ENCODE measurements at regions not wholly inside any gene's neighbourhood (a gene's known extent, or its start where the extent isn't known, plus 50 kb on each side); places are given as distances from the start of the nearest gene placed in this dataset.
A peak's percentile ranks its signal among the peaks of the same experiment; 100 is the strongest.
"Not testable (repeated sequence)": the region's sequence is repeated elsewhere in the genome, so short reads cannot be mapped to it uniquely, and the experiment has no call there.

- DNase-seq (ENCODE audit: low read depth): peak; percentile 64
- TF ChIP-seq CTCF (conservative IDR thresholded peaks at IDR 0.05; ENCODE audit: low read length): no peak
- H3K4me3 ChIP-seq (ENCODE audit: low read length): no peak overlapping the region
Observed at GRCh38 chr3:101117980-101118379, 124.8 kb upstream of the ABI3BP start.

GRCh38 chr3:101117465-101117864 is 124.2 kb upstream of the ABI3BP start:
- DNase-seq (ENCODE audit: low read depth): no peak
- no peak for TF ChIP-seq CTCF (conservative IDR thresholded peaks at IDR 0.05; ENCODE audit: low read length)
- no peak overlapping the region for H3K4me3 ChIP-seq (ENCODE audit: low read length)

- not testable (repeated sequence) for H3K4me3 ChIP-seq (ENCODE audit: low read length); DNase-seq (ENCODE audit: low read depth)
Observed at GRCh38 chr3:101110295-101110694, 117.1 kb upstream of the ABI3BP start.

- TF ChIP-seq CTCF (conservative IDR thresholded peaks at IDR 0.05; ENCODE audit: low read length): no peak
- H3K4me3 ChIP-seq (ENCODE audit: low read length): no peak overlapping the region
- no peak for DNase-seq (ENCODE audit: low read depth)
Observed at GRCh38 chr3:101104321-101104720, 111.1 kb upstream of the ABI3BP start.

- no peak for TF ChIP-seq CTCF (conservative IDR thresholded peaks at IDR 0.05; ENCODE audit: low read length)
- H3K4me3 ChIP-seq (ENCODE audit: low read length): no peak overlapping the region
- no peak for DNase-seq (ENCODE audit: low read depth)
Observed at GRCh38 chr3:101102678-101103296, 109.6 kb upstream of the ABI3BP start.

GRCh38 chr3:101100361-101101009 is 107.3 kb upstream of the ABI3BP start:
- H3K4me3 ChIP-seq (ENCODE audit: low read length): no peak overlapping the region
- no peak for TF ChIP-seq CTCF (conservative IDR thresholded peaks at IDR 0.05; ENCODE audit: low read length)
- no peak for DNase-seq (ENCODE audit: low read depth)

- no peak for DNase-seq (ENCODE audit: low read depth)
- no peak for TF ChIP-seq CTCF (conservative IDR thresholded peaks at IDR 0.05; ENCODE audit: low read length)
- no peak overlapping the region for H3K4me3 ChIP-seq (ENCODE audit: low read length)
Observed at GRCh38 chr3:101099791-101100190, 106.6 kb upstream of the ABI3BP start.

Data from AG10803 (cell line).